Lung (tissue), 11 donors: ENCODE measurements at regions not wholly inside any gene's neighbourhood (a gene's known extent, or its start where the extent isn't known, plus 50 kb on each side); places are given as distances from the start of the nearest gene placed in this dataset.

ENCODE experiments used
- ATAC-seq: fragments of 200-7000 bp; cut with Tn5 transposase; one replicate; pipeline ENCODE4 v1.9.1; 2020; ENCODE audit warnings: moderate number of reproducible peaks; ENCODE audit not compliant: insufficient read depth, low FRiP score
- DNase-seq, 3 donors: peaks; one replicate each; pipeline ENCODE4 v3.0.0-alpha.2; 2013 to 2017
- H3K27ac ChIP-seq, 2 donors: one replicate each; pipeline ENCODE4 v1.5.1; 2013; ENCODE audit warnings: mild to moderate bottlenecking in 2 of 2, moderate library complexity in 2 of 2, control low read depth in 1 of 2, inconsistent platforms in 1 of 2, low read depth in 1 of 2, low read length in 1 of 2
- H3K27me3 ChIP-seq, 3 donors: one replicate each; pipeline ENCODE4 v1.5.1; 2013; ENCODE audit warnings: low read length in 2 of 3; ENCODE audit not compliant: control insufficient read depth in 3 of 3, insufficient read depth in 3 of 3
- H3K36me3 ChIP-seq, 4 donors: one replicate each; pipeline ENCODE4 v1.5.1; 2013; ENCODE audit warnings: low read length in 4 of 4, mild to moderate bottlenecking in 1 of 4, moderate library complexity in 1 of 4; ENCODE audit not compliant: control insufficient read depth in 4 of 4, insufficient read depth in 4 of 4
- H3K4me1 ChIP-seq, 5 donors: one replicate each; pipeline ENCODE4 v1.5.1; 2013; ENCODE audit warnings: low read length in 5 of 5, mild to moderate bottlenecking in 2 of 5, moderate library complexity in 1 of 5; ENCODE audit not compliant: control insufficient read depth in 5 of 5, insufficient read depth in 5 of 5
- H3K4me3 ChIP-seq: one replicate; pipeline ENCODE4 v1.5.1; 2013; ENCODE audit warnings: mild to moderate bottlenecking, control low read depth, moderate library complexity
- H3K9ac ChIP-seq, 2 donors: one replicate each; pipeline ENCODE4 v1.5.1; 2013; ENCODE audit warnings: low read length in 2 of 2, control low read depth in 1 of 2; ENCODE audit not compliant: insufficient read depth in 1 of 2
- H3K9me3 ChIP-seq, 4 donors: one replicate each; pipeline ENCODE4 v1.5.1; 2013; ENCODE audit warnings: low read length in 3 of 4, mild to moderate bottlenecking in 1 of 4, moderate library complexity in 1 of 4; ENCODE audit not compliant: control insufficient read depth in 4 of 4, insufficient read depth in 3 of 4
- WGBS, 2 donors: extraction: QIAGEN DNeasy Blood & Tissue Kit; methylation state at CpG; one replicate each; pipeline ENCODE4 v1.1.7; 2013; 5-methylcytosine and 5-hydroxymethylcytosine counted together
- TF ChIP-seq, protein P1 (sequence below): IDR thresholded peaks from 2 replicates; pipeline ENCODE4 v1.5.1; 2012; ENCODE audit warnings: mild to moderate bottlenecking; ENCODE audit errors: control extremely low read depth, extremely low read depth
- donor health status: control.
- donor health status: control.
- donor health status: Bipolar disorder and iron deficiency.
- donor health status: healthy.
- donor health status: DM: yes; HTN: yes; CAD: no.

DNA sequence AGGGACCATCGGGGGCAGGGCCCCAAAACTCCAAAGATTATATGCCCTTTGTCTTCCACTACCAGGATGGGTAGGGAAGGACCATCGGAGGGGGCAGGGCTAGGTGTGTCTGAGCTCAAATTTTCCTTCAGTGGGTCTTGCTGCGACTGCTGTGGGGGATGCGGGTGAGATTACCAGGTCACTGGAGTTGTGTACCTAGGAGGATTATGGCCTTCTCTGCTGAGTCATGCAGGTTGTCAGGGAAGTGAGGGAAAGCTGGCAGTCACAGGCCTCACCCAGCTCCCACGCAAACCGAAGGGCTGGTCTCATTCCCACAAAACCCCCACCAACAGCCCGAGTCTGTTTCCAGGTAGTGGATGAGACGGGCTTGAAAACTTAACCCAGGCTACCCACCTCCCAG, 489.4 kb downstream of the ZNF608 start:
- no peak overlapping the region for H3K27ac ChIP-seq
- no peaks in the 10 kb centered on the region for H3K27me3 ChIP-seq
- no peaks in the 10 kb centered on the region for H3K36me3 ChIP-seq
- H3K4me1 ChIP-seq, result peaks cover 0 to 16% (median 8%) of the 10 kb centered on the region in 5 donors
- DNase-seq (no peak), ATAC-seq (no peak)
- H3K9me3 ChIP-seq, result peaks cover 0 to 3% (median 0%) of the 10 kb centered on the region in 4 donors
- no peak overlapping the region for H3K4me3 ChIP-seq
- TF ChIP-seq, protein P1, sequence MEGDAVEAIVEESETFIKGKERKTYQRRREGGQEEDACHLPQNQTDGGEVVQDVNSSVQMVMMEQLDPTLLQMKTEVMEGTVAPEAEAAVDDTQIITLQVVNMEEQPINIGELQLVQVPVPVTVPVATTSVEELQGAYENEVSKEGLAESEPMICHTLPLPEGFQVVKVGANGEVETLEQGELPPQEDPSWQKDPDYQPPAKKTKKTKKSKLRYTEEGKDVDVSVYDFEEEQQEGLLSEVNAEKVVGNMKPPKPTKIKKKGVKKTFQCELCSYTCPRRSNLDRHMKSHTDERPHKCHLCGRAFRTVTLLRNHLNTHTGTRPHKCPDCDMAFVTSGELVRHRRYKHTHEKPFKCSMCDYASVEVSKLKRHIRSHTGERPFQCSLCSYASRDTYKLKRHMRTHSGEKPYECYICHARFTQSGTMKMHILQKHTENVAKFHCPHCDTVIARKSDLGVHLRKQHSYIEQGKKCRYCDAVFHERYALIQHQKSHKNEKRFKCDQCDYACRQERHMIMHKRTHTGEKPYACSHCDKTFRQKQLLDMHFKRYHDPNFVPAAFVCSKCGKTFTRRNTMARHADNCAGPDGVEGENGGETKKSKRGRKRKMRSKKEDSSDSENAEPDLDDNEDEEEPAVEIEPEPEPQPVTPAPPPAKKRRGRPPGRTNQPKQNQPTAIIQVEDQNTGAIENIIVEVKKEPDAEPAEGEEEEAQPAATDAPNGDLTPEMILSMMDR, result no peak
- 97% methylated on average over 8 of the region's 8 CpGs for WGBS, 2 donors
- H3K9ac ChIP-seq, result no peak overlapping the region

DNA sequence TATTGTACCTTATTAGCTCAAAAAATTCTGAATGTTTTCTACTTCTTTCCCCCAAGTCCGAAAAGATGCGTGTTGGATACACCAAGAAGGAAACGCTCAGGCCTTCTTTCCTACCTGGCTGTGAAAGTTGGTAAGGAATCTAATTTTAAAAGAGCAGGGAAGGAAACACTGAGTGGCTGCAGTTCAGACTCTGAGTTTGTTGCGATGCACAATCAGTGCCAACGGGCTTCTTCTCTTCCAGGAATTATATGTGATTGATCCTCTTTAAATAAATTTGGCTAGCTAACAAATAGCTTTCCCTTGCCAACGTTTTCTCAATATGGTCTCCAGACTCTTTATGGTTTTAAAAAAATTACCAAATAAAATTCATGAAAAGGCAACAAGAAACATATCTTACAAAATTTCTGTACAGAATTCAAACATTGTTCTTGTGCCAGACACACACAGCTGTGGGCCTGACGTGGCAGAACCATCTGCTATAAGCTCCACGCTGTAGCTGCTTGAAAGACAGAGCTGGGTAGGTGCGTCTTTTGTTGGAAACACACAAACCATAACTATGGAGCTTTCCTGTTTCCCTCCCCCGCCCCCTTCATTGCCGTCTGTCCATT, 493.1 kb downstream of the ZNF608 start:
- WGBS, 2 donors, result 70 to 84% methylated on average over 11 of the region's 11 CpGs
- H3K36me3 ChIP-seq, result no peaks in the 10 kb centered on the region
- peaks cover 0 to 18% (median 8%) of the 10 kb centered on the region in 5 donors for H3K4me1 ChIP-seq
- H3K9ac ChIP-seq, result no peak overlapping the region
- peak; percentile 38 to 69 (median 62) for DNase-seq
- H3K27ac ChIP-seq, result no peak overlapping the region
- H3K9me3 ChIP-seq, result peaks cover 0 to 3% (median 0%) of the 10 kb centered on the region in 4 donors
- H3K27me3 ChIP-seq, result no peaks in the 10 kb centered on the region
- TF ChIP-seq, protein P1, result no peak
- no peak overlapping the region for H3K4me3 ChIP-seq
- no peak for ATAC-seq

DNA sequence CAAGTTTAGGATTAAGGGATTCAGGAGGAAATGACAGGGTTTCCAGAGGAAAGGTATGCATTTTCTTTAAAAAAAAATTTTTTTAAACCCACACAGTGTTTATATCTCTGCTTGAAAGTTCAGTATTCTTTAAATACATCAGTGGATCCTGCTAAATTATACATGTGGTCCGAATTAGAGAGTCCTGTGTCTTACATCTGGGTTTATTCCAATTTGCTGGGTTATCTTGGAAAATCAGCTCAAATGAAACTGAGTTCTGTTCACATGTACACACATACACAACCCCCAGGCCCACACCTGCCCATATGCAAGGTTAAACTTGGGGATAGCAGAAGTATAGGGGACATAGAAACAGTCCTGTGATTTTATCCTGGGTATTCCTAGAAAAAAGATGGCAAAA, 493.7 kb downstream of the ZNF608 start:
- Histone ChIP-seq H3K4me3 (no peak overlapping the region), H3K27ac (no peak overlapping the region), H3K36me3 (no peaks in the 10 kb centered on the region), H3K9me3 (peaks cover 0 to 3% (median 0%) of the 10 kb centered on the region in 4 donors), H3K9ac (no peak overlapping the region), H3K27me3 (no peaks in the 10 kb centered on the region), H3K4me1 (peaks cover 0 to 18% (median 8%) of the 10 kb centered on the region in 5 donors)
- no peak for ATAC-seq
- WGBS, 2 donors, result 80 to 92% methylated on average over 1 of the region's 1 CpG
- no peak for DNase-seq
- TF ChIP-seq, protein P1, result no peak
